ENCODE measurements at regions not wholly inside any gene's neighbourhood (a gene's known extent, or its start where the extent isn't known, plus 50 kb on each side); places are given as distances from the start of the nearest gene placed in this dataset.

DNA sequence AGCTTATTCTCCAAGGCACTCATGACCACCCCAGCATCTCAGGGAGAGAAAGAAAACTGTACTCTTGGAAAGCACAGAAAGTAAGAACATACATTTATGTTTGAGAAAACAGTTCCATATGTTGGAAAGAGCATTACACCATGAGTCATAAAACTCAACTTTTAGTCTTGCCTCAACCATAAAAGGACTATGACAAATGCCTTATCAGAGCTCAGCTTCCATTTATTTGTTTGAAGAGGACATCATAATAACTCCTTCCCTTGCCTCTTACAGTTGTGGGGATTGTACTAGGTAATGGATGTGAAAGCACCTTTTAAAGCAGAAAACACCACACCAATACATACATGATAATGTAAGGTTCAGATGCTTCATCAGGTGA is 370.8 kb downstream of the LNPK start:
- Histone ChIP-seq H3K27me3 (peaks cover 0 to 8% (median 0%) of the 10 kb centered on the region in 9 donors), H3K9me3 (peaks cover 0 to 4% (median 0%) of the 10 kb centered on the region in 12 donors), H3K4me1 (no peaks in the 10 kb centered on the region), H3K36me3 (no peaks in the 10 kb centered on the region), H3K4me3 (no peak overlapping the region), H3K27ac (no peak overlapping the region)
- TF ChIP-seq CTCF (IDR thresholded peaks at IDR 0.05), result no peak
- intact Hi-C loops (cut with DNase I), result no loop called here
- no peak for ATAC-seq
- no peak for DNase-seq

DNA sequence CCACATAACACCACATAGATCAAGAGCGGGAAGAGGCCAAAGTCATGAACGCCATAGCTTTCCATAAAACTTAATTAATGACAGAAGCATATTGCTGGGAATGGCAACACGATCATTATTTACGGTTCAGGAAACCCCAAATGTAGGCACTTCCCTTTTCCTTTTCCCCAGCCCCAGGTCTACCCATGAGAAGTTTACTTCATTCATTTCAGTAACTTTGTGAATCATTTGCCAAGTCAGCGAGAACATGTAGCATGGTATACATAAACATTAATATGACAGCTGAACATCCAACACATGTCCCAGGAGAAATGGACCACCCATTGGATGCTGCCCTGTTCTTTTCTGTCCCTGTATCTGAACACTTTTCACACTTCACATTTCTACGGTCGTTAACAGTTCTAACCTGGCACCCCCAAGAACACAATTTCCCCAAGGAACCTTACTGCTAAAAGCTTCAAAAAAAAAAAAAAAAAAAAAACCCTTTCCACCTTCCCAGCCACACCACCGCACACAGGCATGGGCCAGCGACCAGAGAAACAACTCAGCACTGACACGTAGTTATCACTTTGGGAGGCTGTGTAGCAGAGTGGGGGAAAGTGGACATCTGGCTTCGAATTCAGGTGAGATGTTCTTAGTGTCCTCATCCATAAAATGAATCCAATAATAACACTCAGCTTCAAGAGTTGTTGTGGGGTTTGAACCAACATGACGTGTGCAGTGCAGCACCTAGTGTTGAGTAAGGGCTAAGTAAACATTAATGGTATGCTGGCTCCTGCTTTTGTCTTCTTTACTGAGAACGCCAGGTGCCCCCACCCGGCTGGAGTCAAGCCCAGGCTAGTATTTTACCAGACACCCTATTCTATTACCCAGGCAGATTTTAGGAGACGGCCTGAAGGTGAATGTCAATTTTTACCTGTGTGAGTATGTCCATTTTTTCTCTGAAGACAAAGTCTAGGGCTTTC is 371.5 kb downstream of the LNPK start:
- Histone ChIP-seq H3K27ac (no peak overlapping the region), H3K4me1 (no peaks in the 10 kb centered on the region), H3K9me3 (peaks cover 0 to 4% (median 0%) of the 10 kb centered on the region in 12 donors), H3K27me3 (peaks cover 0 to 8% (median 0%) of the 10 kb centered on the region in 9 donors), H3K36me3 (no peaks in the 10 kb centered on the region), H3K4me3 (no peak overlapping the region)
- WGBS, 4 donors, result 79 to 87% (median 80%) methylated on average over 15 of the region's 15 CpGs
- DNase-seq, result no peak
- intact Hi-C loops (cut with DNase I), result no loop called here
- TF ChIP-seq POLR2A (IDR thresholded peaks at IDR 0.05) (no peak), CTCF (IDR thresholded peaks at IDR 0.05) (no peak)
- no peak for ATAC-seq

GRCh38 chr2:175628243-175628642 is 373.8 kb downstream of the LNPK start:
- ATAC-seq (no peak), DNase-seq (no peak)
- H3K36me3 ChIP-seq, result no peaks in the 10 kb centered on the region
- H3K4me1 ChIP-seq, result no peaks in the 10 kb centered on the region
- peaks cover 0 to 4% (median 0%) of the 10 kb centered on the region in 12 donors for H3K9me3 ChIP-seq
- peaks cover 0 to 3% (median 0%) of the 10 kb centered on the region in 9 donors for H3K27me3 ChIP-seq
- no peak overlapping the region for H3K4me3 ChIP-seq
- intact Hi-C loops (cut with DNase I), result no loop called here
- no peak overlapping the region for H3K27ac ChIP-seq
- TF ChIP-seq CTCF (IDR thresholded peaks at IDR 0.05), result no peak
- TF ChIP-seq POLR2A (IDR thresholded peaks at IDR 0.05), result no peak

GRCh38 chr2:175627405-175627804 is 374.7 kb downstream of the LNPK start:
- peaks cover 0 to 4% (median 0%) of the 10 kb centered on the region in 12 donors for H3K9me3 ChIP-seq
- TF ChIP-seq POLR2A (IDR thresholded peaks at IDR 0.05) (no peak), CTCF (IDR thresholded peaks at IDR 0.05) (no peak)
- peaks cover 0 to 3% (median 0%) of the 10 kb centered on the region in 9 donors for H3K27me3 ChIP-seq
- DNase-seq (no peak), ATAC-seq (peak in 2 of 4 donors; percentile 29 to 76)
- H3K36me3 ChIP-seq, result no peaks in the 10 kb centered on the region
- H3K4me1 ChIP-seq, result no peaks in the 10 kb centered on the region
- no peak overlapping the region for H3K4me3 ChIP-seq
- intact Hi-C loops (cut with DNase I), result no loop called here
- no peak overlapping the region for H3K27ac ChIP-seq
